ENCODE measurements at regions not wholly inside any gene's neighbourhood (a gene's known extent, or its start where the extent isn't known, plus 50 kb on each side); places are given as distances from the start of the nearest gene placed in this dataset.

DNA sequence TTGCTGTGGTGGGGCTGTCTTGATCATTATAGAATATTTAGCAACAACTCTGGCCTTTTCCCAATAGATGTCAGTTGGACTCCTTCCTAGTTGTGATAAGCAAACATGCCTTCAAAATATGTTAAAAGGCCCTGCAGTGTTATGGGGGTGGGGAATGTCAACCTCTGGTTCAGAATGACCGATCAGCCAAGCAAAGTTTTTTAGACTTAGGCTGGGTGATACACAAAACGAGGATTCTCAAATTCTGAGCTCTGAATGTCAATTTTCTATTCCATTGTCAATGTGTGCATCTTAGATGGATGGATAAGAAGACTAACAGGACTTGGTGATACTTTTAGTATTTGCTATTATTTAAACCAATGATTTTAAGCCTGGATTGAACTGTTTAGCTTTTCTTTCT lies 940.0 kb upstream of the GRIA3 start:
- CTCF ChIA-PET = no interaction called here
- H3K27me3 Mint-ChIP-seq (ENCODE audit: unreplicated experiment) = no peaks in the 10 kb centered on the region
- no peak overlapping the region for H3K4me3 Mint-ChIP-seq (ENCODE audit: low read depth, unreplicated experiment)
- H3K36me3 Mint-ChIP-seq (ENCODE audit: insufficient read depth, unreplicated experiment) = no peaks in the 10 kb centered on the region
- no peak overlapping the region for H3K27ac Mint-ChIP-seq (ENCODE audit: unreplicated experiment)
- intact Hi-C loops (cut with micrococcal nuclease; ENCODE audit: unreplicated experiment) = no loop called here
- TF ChIP-seq, protein P1, sequence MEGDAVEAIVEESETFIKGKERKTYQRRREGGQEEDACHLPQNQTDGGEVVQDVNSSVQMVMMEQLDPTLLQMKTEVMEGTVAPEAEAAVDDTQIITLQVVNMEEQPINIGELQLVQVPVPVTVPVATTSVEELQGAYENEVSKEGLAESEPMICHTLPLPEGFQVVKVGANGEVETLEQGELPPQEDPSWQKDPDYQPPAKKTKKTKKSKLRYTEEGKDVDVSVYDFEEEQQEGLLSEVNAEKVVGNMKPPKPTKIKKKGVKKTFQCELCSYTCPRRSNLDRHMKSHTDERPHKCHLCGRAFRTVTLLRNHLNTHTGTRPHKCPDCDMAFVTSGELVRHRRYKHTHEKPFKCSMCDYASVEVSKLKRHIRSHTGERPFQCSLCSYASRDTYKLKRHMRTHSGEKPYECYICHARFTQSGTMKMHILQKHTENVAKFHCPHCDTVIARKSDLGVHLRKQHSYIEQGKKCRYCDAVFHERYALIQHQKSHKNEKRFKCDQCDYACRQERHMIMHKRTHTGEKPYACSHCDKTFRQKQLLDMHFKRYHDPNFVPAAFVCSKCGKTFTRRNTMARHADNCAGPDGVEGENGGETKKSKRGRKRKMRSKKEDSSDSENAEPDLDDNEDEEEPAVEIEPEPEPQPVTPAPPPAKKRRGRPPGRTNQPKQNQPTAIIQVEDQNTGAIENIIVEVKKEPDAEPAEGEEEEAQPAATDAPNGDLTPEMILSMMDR (IDR thresholded peaks at IDR 0.05; ENCODE audit: unreplicated experiment) = no peak
- DNase-seq = no peak
- no TSS peak for BruUV-seq (replicated peaks)
- H3K4me1 Mint-ChIP-seq (ENCODE audit: low read depth, unreplicated experiment) = no peaks in the 10 kb centered on the region
- peaks cover 2% of the 10 kb centered on the region for H3K9me3 Mint-ChIP-seq (ENCODE audit: low read depth, unreplicated experiment)

DNA sequence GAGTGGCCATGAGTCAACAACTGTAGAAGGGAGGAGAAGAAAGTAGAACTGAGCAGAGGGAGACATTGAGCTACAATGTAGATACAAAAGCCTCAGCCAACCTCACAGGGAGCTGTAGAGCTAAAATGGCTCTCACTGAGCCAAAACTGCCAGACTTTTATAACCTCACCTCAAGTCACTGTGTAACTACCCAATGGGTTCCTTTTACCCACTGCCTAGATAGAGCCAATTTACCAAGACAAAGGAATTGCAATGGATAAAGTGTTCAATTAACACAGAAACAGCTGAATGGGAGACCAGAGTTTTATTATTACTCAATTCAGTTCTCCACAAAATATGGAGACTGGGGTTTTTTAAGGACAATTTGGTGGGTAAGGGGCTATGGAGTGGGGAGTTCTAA lies 938.9 kb upstream of the GRIA3 start:
- Mint-ChIP-seq H3K27me3 (ENCODE audit: unreplicated experiment) (no peaks in the 10 kb centered on the region), H3K36me3 (ENCODE audit: insufficient read depth, unreplicated experiment) (no peaks in the 10 kb centered on the region), H3K4me3 (ENCODE audit: low read depth, unreplicated experiment) (no peak overlapping the region), H3K9me3 (ENCODE audit: low read depth, unreplicated experiment) (no peaks in the 10 kb centered on the region), H3K27ac (ENCODE audit: unreplicated experiment) (no peak overlapping the region), H3K4me1 (ENCODE audit: low read depth, unreplicated experiment) (no peaks in the 10 kb centered on the region)
- DNase-seq = no peak
- no TSS peak for BruUV-seq (replicated peaks)
- CTCF ChIA-PET = no interaction called here
- TF ChIP-seq, protein P1 (IDR thresholded peaks at IDR 0.05; ENCODE audit: unreplicated experiment) = no peak
- intact Hi-C loops (cut with micrococcal nuclease; ENCODE audit: unreplicated experiment) = no loop called here

DNA sequence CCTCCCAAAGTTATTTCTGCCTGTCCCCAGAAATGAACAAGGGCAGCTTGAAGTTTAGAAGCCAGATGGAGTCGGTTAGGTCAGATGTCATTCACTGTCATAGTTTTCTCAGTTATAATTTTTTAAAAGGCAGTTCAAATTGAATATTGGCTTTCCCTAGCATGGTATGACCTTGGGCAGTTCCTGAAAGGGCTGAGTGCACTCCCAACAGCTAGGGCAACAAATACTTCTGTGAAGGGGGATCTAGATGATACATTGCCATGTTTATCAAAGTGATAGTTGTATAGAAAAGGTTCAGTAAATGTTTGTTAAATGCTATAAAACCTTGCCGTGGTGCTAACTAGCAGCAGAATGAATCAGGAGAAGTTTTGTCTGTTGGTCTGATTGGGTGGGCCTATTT lies 938.1 kb upstream of the GRIA3 start:
- Mint-ChIP-seq H3K27ac (ENCODE audit: unreplicated experiment) (no peak overlapping the region), H3K4me3 (ENCODE audit: low read depth, unreplicated experiment) (no peak overlapping the region), H3K27me3 (ENCODE audit: unreplicated experiment) (no peaks in the 10 kb centered on the region), H3K9me3 (ENCODE audit: low read depth, unreplicated experiment) (no peaks in the 10 kb centered on the region), H3K36me3 (ENCODE audit: insufficient read depth, unreplicated experiment) (no peaks in the 10 kb centered on the region), H3K4me1 (ENCODE audit: low read depth, unreplicated experiment) (no peaks in the 10 kb centered on the region)
- BruUV-seq (replicated peaks) = no TSS peak
- CTCF ChIA-PET = no interaction called here
- intact Hi-C loops (cut with micrococcal nuclease; ENCODE audit: unreplicated experiment) = no loop called here
- TF ChIP-seq, protein P1 (IDR thresholded peaks at IDR 0.05; ENCODE audit: unreplicated experiment) = no peak
- DNase-seq = no peak

DNA sequence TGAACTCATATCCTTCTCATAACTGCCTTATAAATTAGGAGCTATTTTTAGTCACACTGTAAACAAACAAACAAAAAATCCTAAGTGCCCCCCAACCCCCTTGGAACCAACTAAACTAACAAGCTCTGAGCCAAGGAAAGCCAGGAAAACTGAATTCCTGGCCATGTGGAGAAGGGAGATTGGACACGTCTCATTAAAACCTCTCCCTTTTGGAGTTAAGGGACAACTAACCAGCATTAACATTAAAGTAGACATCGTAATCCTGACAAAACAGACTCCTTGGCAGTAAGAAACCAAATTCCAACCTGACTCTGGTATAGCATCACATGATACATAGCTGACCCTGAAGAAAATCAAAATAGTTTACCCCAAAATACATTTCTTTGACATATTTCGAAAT lies 937.1 kb upstream of the GRIA3 start:
- Mint-ChIP-seq H3K4me1 (ENCODE audit: low read depth, unreplicated experiment) (no peaks in the 10 kb centered on the region), H3K27ac (ENCODE audit: unreplicated experiment) (no peak overlapping the region), H3K9me3 (ENCODE audit: low read depth, unreplicated experiment) (no peaks in the 10 kb centered on the region), H3K4me3 (ENCODE audit: low read depth, unreplicated experiment) (no peak overlapping the region), H3K36me3 (ENCODE audit: insufficient read depth, unreplicated experiment) (no peaks in the 10 kb centered on the region), H3K27me3 (ENCODE audit: unreplicated experiment) (no peaks in the 10 kb centered on the region)
- CTCF ChIA-PET = no interaction called here
- BruUV-seq (replicated peaks) = no TSS peak
- no peak for DNase-seq
- TF ChIP-seq, protein P1 (IDR thresholded peaks at IDR 0.05; ENCODE audit: unreplicated experiment) = no peak
- intact Hi-C loops (cut with micrococcal nuclease; ENCODE audit: unreplicated experiment) = no loop called here

DNA sequence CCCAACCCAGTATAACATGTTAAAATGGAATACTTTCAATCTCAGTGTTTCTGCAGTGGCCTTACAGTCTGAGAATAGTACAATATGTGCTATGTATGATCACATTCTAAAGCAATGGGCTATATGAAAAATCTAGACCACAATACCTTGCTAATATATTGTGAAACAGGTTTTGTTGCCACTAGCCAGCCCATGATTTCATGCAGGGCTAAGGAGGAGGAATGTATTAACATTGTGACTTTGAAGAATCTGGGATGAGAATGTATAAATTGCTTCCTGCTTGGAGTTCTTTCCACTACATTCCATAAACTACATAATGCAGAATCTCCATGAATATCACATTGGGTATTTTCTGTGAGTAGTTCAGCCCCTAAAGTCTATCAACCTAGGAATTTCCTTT lies 935.4 kb upstream of the GRIA3 start:
- H3K9me3 Mint-ChIP-seq (ENCODE audit: low read depth, unreplicated experiment) = no peaks in the 10 kb centered on the region
- no peak overlapping the region for H3K4me3 Mint-ChIP-seq (ENCODE audit: low read depth, unreplicated experiment)
- no peak for DNase-seq
- H3K36me3 Mint-ChIP-seq (ENCODE audit: insufficient read depth, unreplicated experiment) = no peaks in the 10 kb centered on the region
- CTCF ChIA-PET = no interaction called here
- BruUV-seq (replicated peaks) = no TSS peak
- intact Hi-C loops (cut with micrococcal nuclease; ENCODE audit: unreplicated experiment) = no loop called here
- no peaks in the 10 kb centered on the region for H3K4me1 Mint-ChIP-seq (ENCODE audit: low read depth, unreplicated experiment)
- TF ChIP-seq, protein P1 (IDR thresholded peaks at IDR 0.05; ENCODE audit: unreplicated experiment) = no peak
- H3K27ac Mint-ChIP-seq (ENCODE audit: unreplicated experiment) = no peak overlapping the region
- no peaks in the 10 kb centered on the region for H3K27me3 Mint-ChIP-seq (ENCODE audit: unreplicated experiment)
